ENCODE measurements at regions not wholly inside any gene's neighbourhood (a gene's known extent, or its start where the extent isn't known, plus 50 kb on each side); places are given as distances from the start of the nearest gene placed in this dataset.
"Not testable (repeated sequence)": the region's sequence is repeated elsewhere in the genome, so short reads cannot be mapped to it uniquely, and the experiment has no call there.

GRCh38 chr5:79886925-79887655 is 104.0 kb downstream of the MTX3 start:
- Mint-ChIP-seq H3K27me3 (peaks cover 13% of the 10 kb centered on the region), H3K4me1 (no peaks in the 10 kb centered on the region), H3K27ac (ENCODE audit: low read depth) (no peak overlapping the region), H3K36me3 (ENCODE audit: insufficient read depth) (no peaks in the 10 kb centered on the region), H3K4me3 (no peak overlapping the region), H3K9me3 (no peaks in the 10 kb centered on the region)
- ATAC-seq (replicated peaks; ENCODE audit: extremely low read depth, poor library complexity, severe bottlenecking), result no peak
- no peak for DNase-seq (ENCODE audit: low spot score in 2 of 2)

GRCh38 chr5:79886456-79886855 is 104.6 kb downstream of the MTX3 start:
- H3K9me3 Mint-ChIP-seq, result no peaks in the 10 kb centered on the region
- no peaks in the 10 kb centered on the region for H3K4me1 Mint-ChIP-seq
- no peak overlapping the region for H3K4me3 Mint-ChIP-seq
- ATAC-seq (replicated peaks; ENCODE audit: extremely low read depth, poor library complexity, severe bottlenecking), result no peak
- peaks cover 7% of the 10 kb centered on the region for H3K27me3 Mint-ChIP-seq
- H3K36me3 Mint-ChIP-seq (ENCODE audit: insufficient read depth), result no peaks in the 10 kb centered on the region
- DNase-seq (ENCODE audit: low spot score in 2 of 2), result no peak
- H3K27ac Mint-ChIP-seq (ENCODE audit: low read depth), result no peak overlapping the region

DNA sequence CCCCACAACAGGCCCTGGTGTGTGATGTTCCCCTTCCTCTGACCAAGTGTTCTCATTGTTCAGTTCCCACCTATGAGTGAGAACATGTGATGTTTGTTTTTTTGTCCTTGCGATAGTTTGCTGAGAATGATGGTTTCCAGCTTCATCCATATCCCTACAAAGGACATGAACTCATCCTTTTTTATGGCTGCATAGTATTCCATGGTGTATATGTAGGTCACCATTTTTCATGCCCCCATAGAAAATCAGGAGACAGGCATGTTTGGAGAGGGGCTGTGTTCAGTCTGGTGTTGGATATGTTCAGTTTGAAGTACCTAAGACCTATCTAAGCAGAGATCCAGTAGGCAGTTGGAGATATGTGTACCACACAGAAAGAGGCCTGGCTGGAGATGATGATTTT is 111.2 kb downstream of the MTX3 start:
- not testable (repeated sequence) for H3K36me3 Mint-ChIP-seq (ENCODE audit: insufficient read depth); H3K4me3 Mint-ChIP-seq; H3K9me3 Mint-ChIP-seq; H3K27ac Mint-ChIP-seq (ENCODE audit: low read depth); H3K4me1 Mint-ChIP-seq; ATAC-seq (replicated peaks; ENCODE audit: extremely low read depth, poor library complexity, severe bottlenecking); DNase-seq (ENCODE audit: low spot score in 2 of 2)
- peaks cover 11% of the 10 kb centered on the region for H3K27me3 Mint-ChIP-seq

DNA sequence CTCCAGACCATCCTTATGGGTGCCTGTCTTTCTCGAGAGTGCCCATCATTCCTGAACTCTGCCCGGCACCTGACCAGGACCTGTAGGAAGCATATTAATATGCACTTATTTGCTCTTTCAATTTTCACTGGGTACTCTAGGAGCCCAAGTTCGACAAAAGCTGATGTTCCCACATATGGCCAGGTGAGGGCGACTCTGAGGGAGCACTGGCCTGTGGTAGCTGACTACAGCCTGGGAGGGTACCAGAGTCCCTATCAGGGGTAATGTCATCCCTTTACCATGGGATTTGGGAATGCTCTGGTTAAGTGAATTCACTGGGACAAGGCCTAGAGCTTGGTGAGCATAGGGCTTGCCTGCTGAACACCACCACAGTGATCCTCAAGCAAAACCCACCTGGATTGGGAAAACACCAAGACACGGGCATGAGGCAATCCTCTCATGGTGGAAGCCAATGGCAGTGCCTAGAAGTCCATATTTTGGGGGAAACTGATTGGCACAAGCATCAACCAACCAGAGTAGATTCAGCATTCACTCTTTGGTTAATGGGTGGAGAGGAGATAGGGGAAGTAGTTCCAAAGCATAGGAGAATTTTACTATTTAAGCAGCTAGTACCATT is 112.2 kb downstream of the MTX3 start:
- ATAC-seq (replicated peaks; ENCODE audit: extremely low read depth, poor library complexity, severe bottlenecking), result no peak
- Mint-ChIP-seq H3K4me1 (no peaks in the 10 kb centered on the region), H3K4me3 (no peak overlapping the region), H3K27me3 (peaks cover 11% of the 10 kb centered on the region), H3K9me3 (no peaks in the 10 kb centered on the region), H3K36me3 (ENCODE audit: insufficient read depth) (no peaks in the 10 kb centered on the region), H3K27ac (ENCODE audit: low read depth) (no peak overlapping the region)
- no peak for DNase-seq (ENCODE audit: low spot score in 2 of 2)

- DNase-seq (ENCODE audit: low spot score in 2 of 2) (no peak), ATAC-seq (replicated peaks; ENCODE audit: extremely low read depth, poor library complexity, severe bottlenecking) (no peak)
- H3K27me3 Mint-ChIP-seq, result peaks cover 11% of the 10 kb centered on the region
- H3K4me3 Mint-ChIP-seq, result no peak overlapping the region
- H3K36me3 Mint-ChIP-seq (ENCODE audit: insufficient read depth), result no peaks in the 10 kb centered on the region
- H3K4me1 Mint-ChIP-seq, result no peaks in the 10 kb centered on the region
- H3K9me3 Mint-ChIP-seq, result no peaks in the 10 kb centered on the region
- H3K27ac Mint-ChIP-seq (ENCODE audit: low read depth), result no peak overlapping the region
Measured at GRCh38 chr5:79878136-79878679, 112.9 kb downstream of the MTX3 start.

DNA sequence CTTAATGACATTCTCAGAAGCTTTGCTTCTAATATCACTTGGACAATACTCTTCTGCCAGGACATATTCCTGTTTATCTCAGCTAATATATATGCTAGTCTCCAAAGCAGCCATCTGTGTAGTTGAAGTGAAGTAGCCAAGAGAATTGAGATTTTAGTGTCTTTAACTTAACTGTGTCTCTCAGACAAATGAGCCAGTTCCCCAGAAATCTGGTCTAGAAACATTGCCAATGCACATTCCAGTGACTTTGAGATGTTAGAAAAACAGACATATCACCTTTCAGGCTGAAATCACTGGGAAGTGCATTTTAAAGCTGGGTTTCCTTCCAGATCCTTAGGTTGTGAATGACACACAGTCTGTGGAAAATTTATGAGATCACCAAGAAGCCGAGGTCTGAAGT is 114.6 kb downstream of the MTX3 start:
- Mint-ChIP-seq H3K27ac (ENCODE audit: low read depth) (no peak overlapping the region), H3K36me3 (ENCODE audit: insufficient read depth) (no peaks in the 10 kb centered on the region), H3K9me3 (no peaks in the 10 kb centered on the region), H3K4me1 (no peaks in the 10 kb centered on the region), H3K27me3 (peaks cover 20% of the 10 kb centered on the region), H3K4me3 (no peak overlapping the region)
- no peak for ATAC-seq (replicated peaks; ENCODE audit: extremely low read depth, poor library complexity, severe bottlenecking)
- no peak for DNase-seq (ENCODE audit: low spot score in 2 of 2)

DNA sequence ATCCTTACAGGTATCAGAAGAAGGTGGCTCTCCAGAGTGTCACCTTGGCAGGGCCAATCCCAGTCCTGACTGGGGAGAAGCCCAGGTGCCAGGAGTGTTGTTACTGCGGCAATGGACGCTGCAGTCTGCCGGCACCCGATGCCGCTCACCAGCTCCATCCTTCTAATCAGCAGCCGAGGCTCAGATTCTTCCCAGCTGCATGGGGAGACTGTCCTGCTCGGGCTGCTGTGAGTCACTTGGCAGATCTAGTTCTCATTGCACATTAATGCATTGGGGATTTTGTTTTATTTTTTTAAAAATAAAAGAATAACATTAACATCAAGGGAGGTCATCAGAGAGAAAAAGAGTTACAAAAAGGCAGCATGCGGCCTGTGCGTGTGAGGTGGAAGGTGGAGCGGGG is 115.8 kb downstream of the MTX3 start:
- DNase-seq (ENCODE audit: low spot score in 2 of 2) (no peak), ATAC-seq (replicated peaks; ENCODE audit: extremely low read depth, poor library complexity, severe bottlenecking) (no peak)
- Mint-ChIP-seq H3K36me3 (ENCODE audit: insufficient read depth) (no peaks in the 10 kb centered on the region), H3K4me3 (no peak overlapping the region), H3K27me3 (peaks cover 28% of the 10 kb centered on the region), H3K27ac (ENCODE audit: low read depth) (no peak overlapping the region), H3K9me3 (no peaks in the 10 kb centered on the region), H3K4me1 (no peaks in the 10 kb centered on the region)

DNA sequence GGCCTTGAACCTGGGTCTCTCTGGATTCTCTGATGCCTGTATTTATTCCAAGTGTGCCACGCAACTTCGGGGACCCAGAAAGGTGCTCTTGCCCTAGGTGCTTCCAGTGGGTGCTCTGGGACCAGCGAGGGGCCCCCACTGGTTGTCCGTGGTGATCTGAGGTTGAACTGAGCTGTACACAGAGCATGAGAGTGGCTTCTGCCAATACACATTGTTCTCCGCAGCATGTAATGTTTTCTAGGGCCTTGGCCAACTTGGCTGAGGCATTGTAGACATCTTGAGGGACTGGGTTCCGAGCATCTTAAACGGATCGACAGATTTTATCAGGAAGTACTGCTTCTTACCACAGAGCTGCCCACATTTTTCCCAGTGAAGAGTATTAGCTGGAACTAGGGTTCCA is 117.9 kb downstream of the MTX3 start:
- H3K27ac Mint-ChIP-seq (ENCODE audit: low read depth), result no peak overlapping the region
- H3K36me3 Mint-ChIP-seq (ENCODE audit: insufficient read depth), result no peaks in the 10 kb centered on the region
- no peak for ATAC-seq (replicated peaks; ENCODE audit: extremely low read depth, poor library complexity, severe bottlenecking)
- no peaks in the 10 kb centered on the region for H3K9me3 Mint-ChIP-seq
- H3K27me3 Mint-ChIP-seq, result peaks cover 47% of the 10 kb centered on the region
- no peak overlapping the region for H3K4me3 Mint-ChIP-seq
- DNase-seq (ENCODE audit: low spot score in 2 of 2), result no peak
- H3K4me1 Mint-ChIP-seq, result no peaks in the 10 kb centered on the region

DNA sequence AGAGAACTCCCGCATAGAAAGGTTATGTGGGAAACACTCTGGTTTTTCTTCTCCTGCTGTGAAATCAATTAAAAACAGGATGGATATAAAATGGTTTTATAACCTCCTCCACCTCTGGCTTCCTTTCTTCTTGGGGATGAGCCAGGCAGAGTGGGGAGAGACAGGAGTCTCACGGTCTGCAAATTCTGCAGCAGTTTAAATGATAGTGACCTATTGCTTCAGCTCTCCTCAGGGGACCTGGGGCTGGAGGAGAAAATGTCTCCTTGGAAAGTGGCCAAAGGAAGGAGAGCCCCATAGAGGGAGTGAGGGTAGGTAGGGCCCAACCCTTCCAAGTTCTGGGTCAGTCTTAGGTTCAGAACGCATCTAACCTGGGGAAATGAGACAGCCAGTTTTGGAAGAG is 118.8 kb downstream of the MTX3 start:
- Mint-ChIP-seq H3K27ac (ENCODE audit: low read depth) (no peak overlapping the region), H3K36me3 (ENCODE audit: insufficient read depth) (no peaks in the 10 kb centered on the region), H3K27me3 (peaks cover 56% of the 10 kb centered on the region), H3K4me3 (no peak overlapping the region), H3K9me3 (no peaks in the 10 kb centered on the region), H3K4me1 (no peaks in the 10 kb centered on the region)
- no peak for ATAC-seq (replicated peaks; ENCODE audit: extremely low read depth, poor library complexity, severe bottlenecking)
- DNase-seq (ENCODE audit: low spot score in 2 of 2), result no peak

- H3K36me3 Mint-ChIP-seq (ENCODE audit: insufficient read depth), result no peaks in the 10 kb centered on the region
- H3K4me1 Mint-ChIP-seq, result no peaks in the 10 kb centered on the region
- ATAC-seq (replicated peaks; ENCODE audit: extremely low read depth, poor library complexity, severe bottlenecking) (no peak), DNase-seq (ENCODE audit: low spot score in 2 of 2) (no peak)
- H3K27ac Mint-ChIP-seq (ENCODE audit: low read depth), result no peak overlapping the region
- H3K4me3 Mint-ChIP-seq, result no peak overlapping the region
- H3K27me3 Mint-ChIP-seq, result peaks cover 60% of the 10 kb centered on the region
- no peaks in the 10 kb centered on the region for H3K9me3 Mint-ChIP-seq
Measured at GRCh38 chr5:79871364-79872120, 119.5 kb downstream of the MTX3 start.

DNA sequence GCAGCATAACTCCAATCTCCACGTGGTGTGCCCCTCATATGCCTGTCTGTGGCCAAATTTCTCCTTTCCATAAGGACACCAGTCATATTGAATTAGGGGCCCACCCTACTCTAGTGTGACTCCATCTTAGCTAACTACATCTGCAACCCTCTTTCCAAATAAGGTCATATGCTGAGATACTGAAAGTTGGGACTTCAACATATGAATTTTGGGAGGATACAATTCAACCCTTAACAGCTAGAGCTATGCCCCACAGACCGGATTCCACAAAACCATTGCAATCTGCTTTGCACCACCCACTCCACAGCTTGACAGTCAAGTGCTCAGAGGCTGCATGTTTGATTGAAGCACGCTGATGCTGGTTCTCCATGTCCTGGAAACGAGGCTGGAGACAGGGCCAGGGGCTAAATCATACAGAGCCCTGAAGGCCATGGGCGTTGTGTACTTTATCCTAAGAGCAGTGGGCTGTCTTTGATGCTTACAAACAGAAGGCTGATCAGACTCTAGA is 122.8 kb downstream of the MTX3 start:
- Mint-ChIP-seq H3K27me3 (peaks cover 70% of the 10 kb centered on the region), H3K4me3 (no peak overlapping the region), H3K9me3 (no peaks in the 10 kb centered on the region), H3K27ac (ENCODE audit: low read depth) (no peak overlapping the region), H3K4me1 (no peaks in the 10 kb centered on the region), H3K36me3 (ENCODE audit: insufficient read depth) (peaks cover 1% of the 10 kb centered on the region)
- no peak for DNase-seq (ENCODE audit: low spot score in 2 of 2)
- ATAC-seq (replicated peaks; ENCODE audit: extremely low read depth, poor library complexity, severe bottlenecking), result no peak

DNA sequence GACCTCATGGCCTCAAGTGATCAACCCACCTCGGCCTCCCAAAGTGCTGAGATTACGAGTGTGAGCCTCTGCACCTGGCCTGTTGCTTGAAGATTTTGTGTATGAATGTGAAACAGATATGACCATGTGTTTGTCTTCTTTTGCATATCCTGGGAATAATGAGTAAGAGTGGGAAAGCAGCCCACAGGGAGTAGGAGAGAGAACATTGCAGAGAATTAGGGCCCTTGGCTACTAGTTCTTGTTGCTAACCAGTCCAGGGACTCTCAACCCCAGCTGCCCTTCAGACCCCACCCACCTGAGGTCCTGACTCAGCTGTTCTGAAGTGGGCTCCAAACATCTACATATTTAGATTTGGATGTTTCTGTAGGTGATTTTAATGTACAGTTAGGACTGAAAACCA is 125.5 kb downstream of the MTX3 start:
- Mint-ChIP-seq H3K27me3 (peaks cover 56% of the 10 kb centered on the region), H3K4me1 (no peaks in the 10 kb centered on the region), H3K27ac (ENCODE audit: low read depth) (no peak overlapping the region), H3K9me3 (no peaks in the 10 kb centered on the region), H3K36me3 (ENCODE audit: insufficient read depth) (peaks cover 1% of the 10 kb centered on the region), H3K4me3 (no peak overlapping the region)
- ATAC-seq (replicated peaks; ENCODE audit: extremely low read depth, poor library complexity, severe bottlenecking), result no peak
- DNase-seq (ENCODE audit: low spot score in 2 of 2), result no peak
